WTC11 (cell line): ENCODE measurements at regions not wholly inside any gene's neighbourhood (a gene's known extent, or its start where the extent isn't known, plus 50 kb on each side); places are given as distances from the start of the nearest gene placed in this dataset.
A peak's percentile ranks its signal among the peaks of the same experiment; 100 is the strongest.

Experiments
- ATAC-seq: fragments of 200-7000 bp; cut with Tn5 transposase; 2 replicates; pipeline ENCODE4 v1.10.0; 2021; ENCODE audit warnings: mild to moderate bottlenecking, moderate library complexity
- CTCF ChIA-PET: fragments of 300-600 bp; sonication (Branson Sonifier 250); formaldehyde crosslinking; loops from one replicate; lab custom pipeline; 2021; ENCODE audit warnings: antibody characterized with exemption; lab: Charles Lee
- POLR2A ChIA-PET: fragments of 350-600 bp; sonication (Branson Sonifier 250); formaldehyde crosslinking; loops from one replicate; lab custom pipeline; 2021; ENCODE audit warnings: antibody characterized with exemption; lab: Charles Lee
- DNase-seq: peaks from one replicate; pipeline ENCODE4 v3.0.0; 2021; ENCODE audit warnings: low spot score
- H3K27ac Mint-ChIP-seq: 2 replicates; pipeline ENCODE4 v1.8.0; 2021; ENCODE audit warnings: mixed read lengths
- H3K27me3 Mint-ChIP-seq: 2 replicates; pipeline ENCODE4 v1.8.0; 2021; ENCODE audit warnings: low read depth, mild to moderate bottlenecking, moderate library complexity, mixed read lengths
- H3K36me3 Mint-ChIP-seq: 2 replicates; pipeline ENCODE4 v1.8.0; 2021; ENCODE audit warnings: mixed read lengths
- H3K4me1 Mint-ChIP-seq: 2 replicates; pipeline ENCODE4 v1.8.0; 2022; ENCODE audit warnings: mixed read lengths
- H3K4me3 Mint-ChIP-seq: 2 replicates; pipeline ENCODE4 v1.8.0; 2021; ENCODE audit warnings: mild to moderate bottlenecking, moderate library complexity, mixed read lengths
- H3K9me3 Mint-ChIP-seq: 2 replicates; pipeline ENCODE4 v1.8.0; 2021; ENCODE audit warnings: mixed read lengths
- CREB1 ChIP-seq: sonication (generic); formaldehyde crosslinking; IDR thresholded peaks from 2 replicates; pipeline ENCODE4 v1.8.0; 2023; ENCODE audit warnings: mild to moderate bottlenecking, missing genetic modification reagents
- ETV6 ChIP-seq: sonication (generic); formaldehyde crosslinking; IDR thresholded peaks from 2 replicates; pipeline ENCODE4 v1.8.1; 2022; ENCODE audit warnings: mild to moderate bottlenecking, missing genetic modification reagents
- GRHL2 ChIP-seq: fragments of 250-450 bp; sonication (Bioruptor Pico); IDR thresholded peaks from 2 replicates; pipeline ENCODE4 v1.8.0; 2022; ENCODE audit warnings: mild to moderate bottlenecking, moderate library complexity; ENCODE audit not compliant: insufficient replicate concordance, severe bottlenecking
- IRF2 ChIP-seq: sonication (generic); formaldehyde crosslinking; IDR thresholded peaks from 2 replicates; pipeline ENCODE4 v1.8.0; 2022; ENCODE audit warnings: low read depth, missing genetic modification reagents, borderline replicate concordance
- NR1H2 ChIP-seq: sonication (generic); formaldehyde crosslinking; IDR thresholded peaks from 2 replicates; pipeline ENCODE4 v1.9.0; 2021; ENCODE audit warnings: mild to moderate bottlenecking, moderate library complexity, missing genetic modification reagents
- OVOL2 ChIP-seq: fragments of 250-450 bp; sonication (Bioruptor Pico); IDR thresholded peaks from 2 replicates; pipeline ENCODE4 v1.9.0; 2021; ENCODE audit warnings: mild to moderate bottlenecking, borderline replicate concordance
- RORB ChIP-seq: fragments of 250-450 bp; sonication (Bioruptor Pico); IDR thresholded peaks from 2 replicates; pipeline ENCODE4 v1.9.0; 2021; ENCODE audit warnings: mild to moderate bottlenecking
- SMAD4 ChIP-seq: sonication (generic); formaldehyde crosslinking; IDR thresholded peaks from 2 replicates; pipeline ENCODE4 v1.8.0; 2022; ENCODE audit warnings: mild to moderate bottlenecking, missing genetic modification reagents
- ZNF121 ChIP-seq: sonication (generic); formaldehyde crosslinking; IDR thresholded peaks from 2 replicates; pipeline ENCODE4 v1.8.0; 2023; ENCODE audit warnings: missing genetic modification reagents
- ZNF423 ChIP-seq: fragments of 250-450 bp; sonication (Bioruptor Pico); IDR thresholded peaks from 2 replicates; pipeline ENCODE4 v2.1.2; 2022; ENCODE audit warnings: mild to moderate bottlenecking, moderate library complexity
- TF ChIP-seq, protein P1 (sequence below): sonication (generic); formaldehyde crosslinking; IDR thresholded peaks from 2 replicates; pipeline ENCODE4 v1.8.1; 2022; ENCODE audit warnings: low read depth, mild to moderate bottlenecking, moderate library complexity, missing genetic modification reagents, borderline replicate concordance
- TF ChIP-seq, protein P2 (sequence below): sonication (generic); formaldehyde crosslinking; IDR thresholded peaks from 2 replicates; pipeline ENCODE4 v1.8.0; 2023; ENCODE audit warnings: missing genetic modification reagents
- TF ChIP-seq, protein P3 (sequence below): sonication (generic); formaldehyde crosslinking; conservative IDR thresholded peaks from 2 replicates; pipeline ENCODE4 v1.8.1; 2022; ENCODE audit warnings: mild to moderate bottlenecking, missing genetic modification reagents
- TF ChIP-seq, protein P4 (sequence below): sonication (generic); formaldehyde crosslinking; IDR thresholded peaks from 2 replicates; pipeline ENCODE4 v1.8.0; 2023; ENCODE audit warnings: mild to moderate bottlenecking, missing genetic modification reagents
- TF ChIP-seq, protein P5 (sequence below): fragments of 200-600 bp; IDR thresholded peaks from 2 replicates; pipeline ENCODE4 v1.8.0; 2022; ENCODE audit warnings: antibody characterized with exemption
- TF ChIP-seq, protein P6 (sequence below): sonication (generic); formaldehyde crosslinking; IDR thresholded peaks from 2 replicates; pipeline ENCODE4 v1.8.1; 2023; ENCODE audit warnings: mild to moderate bottlenecking, moderate library complexity, missing genetic modification reagents
- TF ChIP-seq, protein P7 (sequence below): sonication (generic); formaldehyde crosslinking; IDR thresholded peaks from 2 replicates; pipeline ENCODE4 v1.8.0; 2022; ENCODE audit warnings: mild to moderate bottlenecking, missing genetic modification reagents
- TF ChIP-seq, protein P8 (sequence below): fragments of 250-450 bp; sonication (Bioruptor Pico); IDR thresholded peaks from 2 replicates; pipeline ENCODE4 v1.9.0; 2021; ENCODE audit warnings: mild to moderate bottlenecking
- TF ChIP-seq, protein P9 (sequence below): sonication (generic); formaldehyde crosslinking; IDR thresholded peaks from 2 replicates; pipeline ENCODE4 v1.8.1; 2023; ENCODE audit warnings: mild to moderate bottlenecking, missing genetic modification reagents

DNA sequence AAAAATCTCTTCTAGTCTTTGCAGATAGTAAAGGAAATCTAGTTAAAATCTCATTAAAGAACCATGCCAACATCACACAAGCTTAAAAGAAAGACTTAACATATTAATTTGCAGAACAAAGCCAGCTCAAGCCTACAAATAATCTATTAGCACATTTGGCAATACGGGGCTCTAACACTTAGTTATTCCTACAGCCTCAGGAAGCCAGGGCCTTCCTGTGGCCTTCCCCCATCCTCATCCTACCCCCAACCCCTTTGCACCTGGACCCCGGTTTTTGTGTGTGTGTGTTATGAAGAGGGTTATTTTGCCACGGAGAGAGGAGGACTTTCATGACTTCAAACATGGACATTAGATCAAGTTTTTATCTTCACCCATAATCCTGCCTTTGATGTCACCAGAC is 64.6 kb downstream of the FOXB2 start:
- Mint-ChIP-seq H3K9me3 (peaks cover 16% of the 10 kb centered on the region), H3K4me1 (peaks cover 42% of the 10 kb centered on the region), H3K4me3 (no peak overlapping the region), H3K27me3 (peaks cover 69% of the 10 kb centered on the region), H3K36me3 (peaks cover 15% of the 10 kb centered on the region), H3K27ac (no peak overlapping the region)
- ChIA-PET CTCF (interaction anchor here (1.1 kb wide), 1 partner anchor 84 kb away, joined by 3 read pairs; no protein-coding TSS in a partner anchor), POLR2A (no interaction called here)
- ATAC-seq (peak; percentile 38), DNase-seq (no peak)
- TF ChIP-seq IRF2 (CRISPR knock-in tag) (no peak), CREB1 (CRISPR knock-in tag) (no peak), ZNF121 (CRISPR knock-in tag) (no peak), GRHL2 (CRISPR knock-in tag) (no peak), OVOL2 (CRISPR knock-in tag) (no peak)
- TF ChIP-seq, protein P1, sequence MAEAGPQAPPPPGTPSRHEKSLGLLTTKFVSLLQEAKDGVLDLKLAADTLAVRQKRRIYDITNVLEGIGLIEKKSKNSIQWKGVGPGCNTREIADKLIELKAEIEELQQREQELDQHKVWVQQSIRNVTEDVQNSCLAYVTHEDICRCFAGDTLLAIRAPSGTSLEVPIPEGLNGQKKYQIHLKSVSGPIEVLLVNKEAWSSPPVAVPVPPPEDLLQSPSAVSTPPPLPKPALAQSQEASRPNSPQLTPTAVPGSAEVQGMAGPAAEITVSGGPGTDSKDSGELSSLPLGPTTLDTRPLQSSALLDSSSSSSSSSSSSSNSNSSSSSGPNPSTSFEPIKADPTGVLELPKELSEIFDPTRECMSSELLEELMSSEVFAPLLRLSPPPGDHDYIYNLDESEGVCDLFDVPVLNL (CRISPR knock-in tag) = no peak
- TF ChIP-seq, protein P2, sequence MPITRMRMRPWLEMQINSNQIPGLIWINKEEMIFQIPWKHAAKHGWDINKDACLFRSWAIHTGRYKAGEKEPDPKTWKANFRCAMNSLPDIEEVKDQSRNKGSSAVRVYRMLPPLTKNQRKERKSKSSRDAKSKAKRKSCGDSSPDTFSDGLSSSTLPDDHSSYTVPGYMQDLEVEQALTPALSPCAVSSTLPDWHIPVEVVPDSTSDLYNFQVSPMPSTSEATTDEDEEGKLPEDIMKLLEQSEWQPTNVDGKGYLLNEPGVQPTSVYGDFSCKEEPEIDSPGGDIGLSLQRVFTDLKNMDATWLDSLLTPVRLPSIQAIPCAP (CRISPR knock-in tag) = no peak
- TF ChIP-seq, protein P3, sequence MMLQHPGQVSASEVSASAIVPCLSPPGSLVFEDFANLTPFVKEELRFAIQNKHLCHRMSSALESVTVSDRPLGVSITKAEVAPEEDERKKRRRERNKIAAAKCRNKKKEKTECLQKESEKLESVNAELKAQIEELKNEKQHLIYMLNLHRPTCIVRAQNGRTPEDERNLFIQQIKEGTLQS (CRISPR knock-in tag) = no peak

DNA sequence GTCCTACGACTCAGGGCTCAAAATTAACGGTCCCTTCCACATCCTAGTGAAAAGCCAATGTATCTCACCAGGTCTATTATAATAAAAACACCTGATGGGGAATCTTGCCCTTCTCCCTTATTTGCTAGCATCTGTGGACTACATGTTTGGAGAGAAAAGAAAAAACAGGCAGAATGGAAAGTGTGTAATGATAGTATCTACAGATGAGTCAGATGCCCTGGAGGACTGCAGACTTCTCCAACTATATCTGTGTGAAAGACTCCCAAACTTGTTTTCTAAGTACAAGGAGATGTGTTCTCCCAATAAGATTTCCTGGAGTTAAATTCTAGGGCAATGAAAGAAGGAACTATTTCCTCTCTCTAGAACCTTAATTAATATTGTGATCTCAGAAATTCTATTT is 66.0 kb downstream of the FOXB2 start:
- ChIA-PET POLR2A (no interaction called here), CTCF (no interaction called here)
- Mint-ChIP-seq H3K27ac (no peak overlapping the region), H3K36me3 (peaks cover 2% of the 10 kb centered on the region; the same call in 1 of the 2 replicates), H3K4me1 (peaks cover 44% of the 10 kb centered on the region), H3K4me3 (no peak overlapping the region), H3K9me3 (peaks cover 11% of the 10 kb centered on the region), H3K27me3 (peaks cover 63% of the 10 kb centered on the region)
- no peak for DNase-seq
- no peak for ATAC-seq
- TF ChIP-seq NR1H2 (no peak), GRHL2 (CRISPR knock-in tag) (no peak), SMAD4 (CRISPR knock-in tag) (no peak), ZNF423 (CRISPR knock-in tag) (no peak), RORB (CRISPR knock-in tag) (no peak), ETV6 (CRISPR knock-in tag) (no peak)
- TF ChIP-seq, protein P4, sequence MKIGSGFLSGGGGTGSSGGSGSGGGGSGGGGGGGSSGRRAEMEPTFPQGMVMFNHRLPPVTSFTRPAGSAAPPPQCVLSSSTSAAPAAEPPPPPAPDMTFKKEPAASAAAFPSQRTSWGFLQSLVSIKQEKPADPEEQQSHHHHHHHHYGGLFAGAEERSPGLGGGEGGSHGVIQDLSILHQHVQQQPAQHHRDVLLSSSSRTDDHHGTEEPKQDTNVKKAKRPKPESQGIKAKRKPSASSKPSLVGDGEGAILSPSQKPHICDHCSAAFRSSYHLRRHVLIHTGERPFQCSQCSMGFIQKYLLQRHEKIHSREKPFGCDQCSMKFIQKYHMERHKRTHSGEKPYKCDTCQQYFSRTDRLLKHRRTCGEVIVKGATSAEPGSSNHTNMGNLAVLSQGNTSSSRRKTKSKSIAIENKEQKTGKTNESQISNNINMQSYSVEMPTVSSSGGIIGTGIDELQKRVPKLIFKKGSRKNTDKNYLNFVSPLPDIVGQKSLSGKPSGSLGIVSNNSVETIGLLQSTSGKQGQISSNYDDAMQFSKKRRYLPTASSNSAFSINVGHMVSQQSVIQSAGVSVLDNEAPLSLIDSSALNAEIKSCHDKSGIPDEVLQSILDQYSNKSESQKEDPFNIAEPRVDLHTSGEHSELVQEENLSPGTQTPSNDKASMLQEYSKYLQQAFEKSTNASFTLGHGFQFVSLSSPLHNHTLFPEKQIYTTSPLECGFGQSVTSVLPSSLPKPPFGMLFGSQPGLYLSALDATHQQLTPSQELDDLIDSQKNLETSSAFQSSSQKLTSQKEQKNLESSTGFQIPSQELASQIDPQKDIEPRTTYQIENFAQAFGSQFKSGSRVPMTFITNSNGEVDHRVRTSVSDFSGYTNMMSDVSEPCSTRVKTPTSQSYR (CRISPR knock-in tag) = no peak
- TF ChIP-seq, protein P5, sequence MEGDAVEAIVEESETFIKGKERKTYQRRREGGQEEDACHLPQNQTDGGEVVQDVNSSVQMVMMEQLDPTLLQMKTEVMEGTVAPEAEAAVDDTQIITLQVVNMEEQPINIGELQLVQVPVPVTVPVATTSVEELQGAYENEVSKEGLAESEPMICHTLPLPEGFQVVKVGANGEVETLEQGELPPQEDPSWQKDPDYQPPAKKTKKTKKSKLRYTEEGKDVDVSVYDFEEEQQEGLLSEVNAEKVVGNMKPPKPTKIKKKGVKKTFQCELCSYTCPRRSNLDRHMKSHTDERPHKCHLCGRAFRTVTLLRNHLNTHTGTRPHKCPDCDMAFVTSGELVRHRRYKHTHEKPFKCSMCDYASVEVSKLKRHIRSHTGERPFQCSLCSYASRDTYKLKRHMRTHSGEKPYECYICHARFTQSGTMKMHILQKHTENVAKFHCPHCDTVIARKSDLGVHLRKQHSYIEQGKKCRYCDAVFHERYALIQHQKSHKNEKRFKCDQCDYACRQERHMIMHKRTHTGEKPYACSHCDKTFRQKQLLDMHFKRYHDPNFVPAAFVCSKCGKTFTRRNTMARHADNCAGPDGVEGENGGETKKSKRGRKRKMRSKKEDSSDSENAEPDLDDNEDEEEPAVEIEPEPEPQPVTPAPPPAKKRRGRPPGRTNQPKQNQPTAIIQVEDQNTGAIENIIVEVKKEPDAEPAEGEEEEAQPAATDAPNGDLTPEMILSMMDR = no peak
- TF ChIP-seq, protein P6, sequence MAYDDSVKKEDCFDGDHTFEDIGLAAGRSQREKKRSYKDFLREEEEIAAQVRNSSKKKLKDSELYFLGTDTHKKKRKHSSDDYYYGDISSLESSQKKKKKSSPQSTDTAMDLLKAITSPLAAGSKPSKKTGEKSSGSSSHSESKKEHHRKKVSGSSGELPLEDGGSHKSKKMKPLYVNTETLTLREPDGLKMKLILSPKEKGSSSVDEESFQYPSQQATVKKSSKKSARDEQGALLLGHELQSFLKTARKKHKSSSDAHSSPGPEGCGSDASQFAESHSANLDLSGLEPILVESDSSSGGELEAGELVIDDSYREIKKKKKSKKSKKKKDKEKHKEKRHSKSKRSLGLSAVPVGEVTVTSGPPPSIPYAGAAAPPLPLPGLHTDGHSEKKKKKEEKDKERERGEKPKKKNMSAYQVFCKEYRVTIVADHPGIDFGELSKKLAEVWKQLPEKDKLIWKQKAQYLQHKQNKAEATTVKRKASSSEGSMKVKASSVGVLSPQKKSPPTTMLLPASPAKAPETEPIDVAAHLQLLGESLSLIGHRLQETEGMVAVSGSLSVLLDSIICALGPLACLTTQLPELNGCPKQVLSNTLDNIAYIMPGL (CRISPR knock-in tag) = no peak
- TF ChIP-seq, protein P7, sequence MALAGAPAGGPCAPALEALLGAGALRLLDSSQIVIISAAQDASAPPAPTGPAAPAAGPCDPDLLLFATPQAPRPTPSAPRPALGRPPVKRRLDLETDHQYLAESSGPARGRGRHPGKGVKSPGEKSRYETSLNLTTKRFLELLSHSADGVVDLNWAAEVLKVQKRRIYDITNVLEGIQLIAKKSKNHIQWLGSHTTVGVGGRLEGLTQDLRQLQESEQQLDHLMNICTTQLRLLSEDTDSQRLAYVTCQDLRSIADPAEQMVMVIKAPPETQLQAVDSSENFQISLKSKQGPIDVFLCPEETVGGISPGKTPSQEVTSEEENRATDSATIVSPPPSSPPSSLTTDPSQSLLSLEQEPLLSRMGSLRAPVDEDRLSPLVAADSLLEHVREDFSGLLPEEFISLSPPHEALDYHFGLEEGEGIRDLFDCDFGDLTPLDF (CRISPR knock-in tag) = no peak
- TF ChIP-seq, protein P8, sequence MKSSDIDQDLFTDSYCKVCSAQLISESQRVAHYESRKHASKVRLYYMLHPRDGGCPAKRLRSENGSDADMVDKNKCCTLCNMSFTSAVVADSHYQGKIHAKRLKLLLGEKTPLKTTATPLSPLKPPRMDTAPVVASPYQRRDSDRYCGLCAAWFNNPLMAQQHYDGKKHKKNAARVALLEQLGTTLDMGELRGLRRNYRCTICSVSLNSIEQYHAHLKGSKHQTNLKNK (CRISPR knock-in tag) = no peak
- TF ChIP-seq, protein P9, sequence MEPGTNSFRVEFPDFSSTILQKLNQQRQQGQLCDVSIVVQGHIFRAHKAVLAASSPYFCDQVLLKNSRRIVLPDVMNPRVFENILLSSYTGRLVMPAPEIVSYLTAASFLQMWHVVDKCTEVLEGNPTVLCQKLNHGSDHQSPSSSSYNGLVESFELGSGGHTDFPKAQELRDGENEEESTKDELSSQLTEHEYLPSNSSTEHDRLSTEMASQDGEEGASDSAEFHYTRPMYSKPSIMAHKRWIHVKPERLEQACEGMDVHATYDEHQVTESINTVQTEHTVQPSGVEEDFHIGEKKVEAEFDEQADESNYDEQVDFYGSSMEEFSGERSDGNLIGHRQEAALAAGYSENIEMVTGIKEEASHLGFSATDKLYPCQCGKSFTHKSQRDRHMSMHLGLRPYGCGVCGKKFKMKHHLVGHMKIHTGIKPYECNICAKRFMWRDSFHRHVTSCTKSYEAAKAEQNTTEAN = no peak
